22Rv1 (cell line): ENCODE measurements at regions not wholly inside any gene's neighbourhood (a gene's known extent, or its start where the extent isn't known, plus 50 kb on each side); places are given as distances from the start of the nearest gene placed in this dataset.

Source experiments
- CTCF ChIP-seq: fragments of 450-650 bp; IDR thresholded peaks from 2 replicates; pipeline ENCODE4 v1.5.1; 2017; ENCODE audit warnings: mild to moderate bottlenecking
- ZFX ChIP-seq: fragments of 450-650 bp; IDR thresholded peaks from 2 replicates; pipeline ENCODE4 v1.6.1; 2017; ENCODE audit warnings: antibody characterized with exemption, borderline replicate concordance

- TF ChIP-seq CTCF (no peak), ZFX (no peak)
These were observed 837.6 kb downstream of the TBC1D32 start for GRCh38 chr6:120496661-120497060.
